ENCODE measurements at regions not wholly inside any gene's neighbourhood (a gene's known extent, or its start where the extent isn't known, plus 50 kb on each side); places are given as distances from the start of the nearest gene placed in this dataset.
A peak's percentile ranks its signal among the peaks of the same experiment; 100 is the strongest.

GRCh38 chr3:197408177-197408957 lies 110.0 kb upstream of the DLG1 start:
- H3K4me2 ChIP-seq (ENCODE audit: low read depth, low read length) = no peak overlapping the region
- in situ Hi-C loops (cut with HindIII; ENCODE audit: extremely low pct_ligation_motif_present, low pct_unique_long_range_greater_than_20kb) (no loop called here), intact Hi-C loops (cut with micrococcal nuclease; ENCODE audit: unreplicated experiment) (no loop called here)
- H3K4me3 ChIP-seq (replicated peaks in 1 of 3; ENCODE audit: insufficient read depth in 1 of 3, low read depth in 2 of 3, low read length in 3 of 3) = no peak overlapping the region
- DNase-seq (ENCODE audit: low spot score) (peak; percentile 16), FAIRE-seq (no peak), ATAC-seq (no peak)
- no peak overlapping the region for H3K27ac ChIP-seq (ENCODE audit: extremely low read length, insufficient read depth, low read length)
- TF ChIP-seq NFKB2 (CRISPR knock-in tag; IDR thresholded peaks at IDR 0.05; ENCODE audit: borderline replicate concordance) (no peak), TFDP1 (CRISPR knock-in tag; IDR thresholded peaks at IDR 0.05; ENCODE audit: borderline replicate concordance) (no peak), ATM (IDR thresholded peaks at IDR 0.05; ENCODE audit: borderline replicate concordance) (no peak), TFE3 (CRISPR knock-in tag; IDR thresholded peaks at IDR 0.05) (no peak), ZNF281 (CRISPR knock-in tag; IDR thresholded peaks at IDR 0.05; ENCODE audit: borderline replicate concordance) (no peak), THYN1 (CRISPR knock-in tag; IDR thresholded peaks at IDR 0.05; ENCODE audit: borderline replicate concordance, low read depth) (no peak)
- TF ChIP-seq, protein P1, sequence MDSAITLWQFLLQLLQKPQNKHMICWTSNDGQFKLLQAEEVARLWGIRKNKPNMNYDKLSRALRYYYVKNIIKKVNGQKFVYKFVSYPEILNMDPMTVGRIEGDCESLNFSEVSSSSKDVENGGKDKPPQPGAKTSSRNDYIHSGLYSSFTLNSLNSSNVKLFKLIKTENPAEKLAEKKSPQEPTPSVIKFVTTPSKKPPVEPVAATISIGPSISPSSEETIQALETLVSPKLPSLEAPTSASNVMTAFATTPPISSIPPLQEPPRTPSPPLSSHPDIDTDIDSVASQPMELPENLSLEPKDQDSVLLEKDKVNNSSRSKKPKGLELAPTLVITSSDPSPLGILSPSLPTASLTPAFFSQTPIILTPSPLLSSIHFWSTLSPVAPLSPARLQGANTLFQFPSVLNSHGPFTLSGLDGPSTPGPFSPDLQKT (CRISPR knock-in tag; IDR thresholded peaks at IDR 0.05; ENCODE audit: borderline replicate concordance) = no peak
- CTCF ChIA-PET (ENCODE audit: low intra/inter-chr PET ratio, low total read pairs) = no interaction called here
- no peak overlapping the region for H3K9ac ChIP-seq (ENCODE audit: insufficient read depth, low read depth, low read length)
- no peaks in the 10 kb centered on the region for H4K20me1 ChIP-seq (ENCODE audit: insufficient read depth, low read length)
- 0 out of 2 replicates have a peak, but pooled peaks cover 7% of the 10 kb centered on the region for H3K9me3 ChIP-seq (ENCODE audit: low read length)
- no peaks in the 10 kb centered on the region for H3K36me3 ChIP-seq (replicated peaks in 1 of 2; ENCODE audit: control insufficient read depth in 1 of 2, insufficient read depth in 2 of 2, low read length in 2 of 2)
- 77% methylated on average over 6 of the region's 9 CpGs for WGBS (ENCODE audit: low lambda C conversion rate)
- POLR2A ChIA-PET = no interaction called here
- no peak overlapping the region for H2AFZ ChIP-seq (ENCODE audit: low read length)
- no peaks in the 10 kb centered on the region for H3K27me3 ChIP-seq (ENCODE audit: control insufficient read depth in 1 of 2, insufficient read depth in 2 of 2, low read length in 2 of 2)
- BruUV-seq (replicated peaks) = no TSS peak
- peaks cover 24% of the 10 kb centered on the region for H3K4me1 ChIP-seq (ENCODE audit: insufficient read depth, low read length)
- H3K79me2 ChIP-seq (ENCODE audit: insufficient read depth, low read length) = no peaks in the 10 kb centered on the region

Measured in HepG2 (cell line).